SK-N-SH (cell line): ENCODE measurements at regions not wholly inside any gene's neighbourhood (a gene's known extent, or its start where the extent isn't known, plus 50 kb on each side); places are given as distances from the start of the nearest gene placed in this dataset.

Source experiments
- CTCF ChIA-PET: fragments of 300-600, 350-600 bp; formaldehyde crosslinking; extraction: SDS; loops from one replicate; lab custom pipeline; 2021; lab: Yijun Ruan, JAX
- POLR2A ChIA-PET: fragments of 350-600 bp; sonication (Branson Sonifier 250); formaldehyde crosslinking; extraction: SDS; loops from one replicate; lab custom pipeline; 2020; ENCODE audit warnings: antibody characterized with exemption, inconsistent platforms; lab: Yijun Ruan, JAX
- DNase-seq: peaks from one replicate; pipeline ENCODE4 v3.0.0; 2012
- H2AFZ ChIP-seq: fragments of 200-600 bp; sonication (generic); 2 replicates; pipeline ENCODE4 v1.8.1; 2016; ENCODE audit warnings: antibody characterized with exemption, mild to moderate bottlenecking, low read depth
- H3F3A ChIP-seq: fragments of 200-600 bp; sonication (generic); replicated peaks from 2 replicates; pipeline ENCODE3; 2016; ENCODE audit warnings: antibody characterized with exemption, mild to moderate bottlenecking; ENCODE audit not compliant: insufficient read depth
- H3K27ac ChIP-seq, 2 experiments: fragments of 200-500 bp in 1 of 2; fragments of 200-600 bp in 1 of 2; sonication (Bioruptor generic) in 1 of 2; sonication (generic), shearing (Covaris generic) in 1 of 2; 2 replicates each; pipeline versions ENCODE4 v1.5.1 to v1.6.1; 2014 to 2016; ENCODE audit warnings: low read depth in 2 of 2, inconsistent platforms in 1 of 2, low read length in 1 of 2, mild to moderate bottlenecking in 1 of 2, mixed read lengths in 1 of 2
- H3K27me3 ChIP-seq: fragments of 200-600 bp; sonication (generic), shearing (Covaris generic); 2 replicates; pipeline ENCODE4 v1.6.1; 2016; ENCODE audit warnings: mixed run types; ENCODE audit not compliant: insufficient read depth
- H3K36me3 ChIP-seq, 2 experiments: fragments of 200-500 bp in 1 of 2; fragments of 200-600 bp in 1 of 2; sonication (Bioruptor generic) in 1 of 2; sonication (generic) in 1 of 2; replicated peaks in 1 of 2; 2 replicates each; pipeline versions ENCODE3 to v1.5.1; 2014 to 2016; ENCODE audit warnings: low read length in 1 of 2, mild to moderate bottlenecking in 1 of 2; ENCODE audit not compliant: insufficient read depth in 2 of 2, control insufficient read depth in 1 of 2
- H3K4me1 ChIP-seq, 2 experiments: fragments of 200-500 bp in 1 of 2; fragments of 200-600 bp in 1 of 2; sonication (Bioruptor generic) in 1 of 2; sonication (generic), shearing (Covaris generic) in 1 of 2; 2 replicates each; pipeline versions ENCODE4 v1.5.1 to v1.6.1; 2014 to 2016; ENCODE audit warnings: low read depth in 1 of 2, low read length in 1 of 2, mixed run types in 1 of 2; ENCODE audit not compliant: insufficient read depth in 2 of 2, control insufficient read depth in 1 of 2
- H3K4me2 ChIP-seq: fragments of 200-600 bp; sonication (generic), shearing (Covaris generic); 2 replicates; pipeline ENCODE4 v1.6.1; 2017; ENCODE audit warnings: mixed run types
- H3K4me3 ChIP-seq, 2 experiments: fragments of 200-500 bp in 1 of 2; fragments of 200-600 bp in 1 of 2; sonication (Bioruptor generic) in 1 of 2; sonication (generic), shearing (Covaris generic) in 1 of 2; 2 replicates each; pipeline versions ENCODE4 v1.5.1 to v1.8.1; 2014 to 2016; ENCODE audit warnings: low read depth in 2 of 2, inconsistent platforms in 1 of 2, low read length in 1 of 2, mild to moderate bottlenecking in 1 of 2, mixed read lengths in 1 of 2, moderate library complexity in 1 of 2
- H3K79me2 ChIP-seq: fragments of 200-600 bp; sonication (generic); 2 replicates; pipeline ENCODE4 v1.8.1; 2017; ENCODE audit warnings: mild to moderate bottlenecking; ENCODE audit not compliant: insufficient read depth
- H3K9ac ChIP-seq: fragments of 200-600 bp; sonication (generic); 2 replicates; pipeline ENCODE4 v1.6.1; 2017; ENCODE audit warnings: mixed run types
- H3K9me2 ChIP-seq: fragments of 200-600 bp; sonication (generic); 2 replicates; pipeline ENCODE4 v1.6.1; 2017; ENCODE audit warnings: mixed run types
- H3K9me3 ChIP-seq: fragments of 200-600 bp; sonication (generic); 2 replicates; pipeline ENCODE4 v1.6.1; 2017; ENCODE audit warnings: mixed run types, mild to moderate bottlenecking, moderate library complexity
- H4K20me1 ChIP-seq: fragments of 200-600 bp; sonication (generic); 2 replicates; pipeline ENCODE4 v1.6.1; 2017; ENCODE audit warnings: mild to moderate bottlenecking, mixed run types; ENCODE audit not compliant: insufficient read depth
- CHD2 ChIP-seq: fragments of 150-350 bp; IDR thresholded peaks from 2 replicates; pipeline ENCODE4 v1.6.1; 2018; ENCODE audit warnings: low read length; ENCODE audit not compliant: partially characterized antibody
- CTCF ChIP-seq: fragments of 200-600 bp; sonication (generic); IDR thresholded peaks from 2 replicates; pipeline ENCODE4 v1.6.1; 2017; ENCODE audit warnings: antibody characterized with exemption, mild to moderate bottlenecking, moderate library complexity
- ELF1 ChIP-seq: IDR thresholded peaks from 2 replicates; pipeline ENCODE4 v1.4.0; 2012
- EZH2phosphoT487 ChIP-seq: fragments of 200-600 bp; sonication (generic); IDR thresholded peaks from 2 replicates; pipeline ENCODE4 v1.6.1; 2017; ENCODE audit warnings: low read depth, mixed run types, mild to moderate bottlenecking, antibody characterized with exemption, moderate library complexity, borderline replicate concordance
- GATA2 ChIP-seq: sonication (generic); formaldehyde crosslinking; IDR thresholded peaks from 2 replicates; pipeline ENCODE4 v1.5.0; 2020; ENCODE audit warnings: mild to moderate bottlenecking, missing genetic modification reagents
- IRF3 ChIP-seq: fragments of 150-350 bp; IDR thresholded peaks from 2 replicates; pipeline ENCODE4 v1.6.1; 2016; ENCODE audit warnings: mild to moderate bottlenecking, low read depth, low read length
- NFIC ChIP-seq: IDR thresholded peaks from 2 replicates; pipeline ENCODE4 v1.4.0; 2012; ENCODE audit warnings: borderline replicate concordance
- NRF1 ChIP-seq: IDR thresholded peaks from 2 replicates; pipeline ENCODE4 v1.6.1; 2012; ENCODE audit warnings: low read depth, mild to moderate bottlenecking, low read length
- PBX3 ChIP-seq: IDR thresholded peaks from 2 replicates; pipeline ENCODE4; 2012
- RAD21 ChIP-seq: IDR thresholded peaks from 2 replicates; pipeline ENCODE4 v1.6.1; 2012; ENCODE audit warnings: mild to moderate bottlenecking, low read length
- SIN3A ChIP-seq: IDR thresholded peaks from 2 replicates; pipeline ENCODE4 v1.6.1; 2012; ENCODE audit warnings: low read depth, mild to moderate bottlenecking, low read length, moderate library complexity, borderline replicate concordance
- TAF1 ChIP-seq: IDR thresholded peaks from 2 replicates; pipeline ENCODE4 v1.6.1; 2012; ENCODE audit warnings: low read depth, mild to moderate bottlenecking, low read length, moderate library complexity, borderline replicate concordance
- USF1 ChIP-seq: IDR thresholded peaks from 2 replicates; pipeline ENCODE4 v1.4.0; 2012; ENCODE audit warnings: low read depth, borderline replicate concordance
- YY1 ChIP-seq: IDR thresholded peaks from 2 replicates; pipeline ENCODE4 v1.4.0; 2012; ENCODE audit warnings: low read depth, mild to moderate bottlenecking
- WGBS: methylation state at CpG from one replicate; pipeline ENCODE4 v1.1.6; 2017; ENCODE audit warnings: low lambda C conversion rate; 5-methylcytosine and 5-hydroxymethylcytosine counted together

GRCh38 chr9:81072758-81073157 lies 616.6 kb downstream of the TLE1 start:
- Histone ChIP-seq H3K79me2 (no peaks in the 10 kb centered on the region), H3K4me1 (no peaks in the 10 kb centered on the region), H4K20me1 (no peaks in the 10 kb centered on the region), H3K9me2 (no peaks in the 10 kb centered on the region), H3F3A (no peaks in the 10 kb centered on the region), H2AFZ (no peak overlapping the region), H3K4me3 (no peak overlapping the region)
- 71% methylated on average over 2 of the region's 2 CpGs for WGBS
- TF ChIP-seq EZH2phosphoT487 (no peak), RAD21 (no peak), YY1 (no peak), CHD2 (no peak), SIN3A (no peak), IRF3 (no peak), PBX3 (no peak), USF1 (no peak), NFIC (no peak), ELF1 (no peak), CTCF (no peak), NRF1 (no peak), TAF1 (no peak), GATA2 (CRISPR knock-in tag) (no peak)
- TF ChIP-seq, all 33 proteins: peak for 0
- Histone ChIP-seq H3K27me3 (no peaks in the 10 kb centered on the region), H3K27ac (no peak overlapping the region), H3K9ac (no peak overlapping the region), H3K9me3 (no peaks in the 10 kb centered on the region), H3K4me2 (no peak overlapping the region), H3K36me3 (no peaks in the 10 kb centered on the region)
- ChIA-PET POLR2A (no interaction called here), CTCF (interaction anchor here (0.5 to 1.7 kb wide), 2 partner anchors 28 to 70 kb away, joined by 3 to 5 read pairs; no protein-coding TSS in a partner anchor)
- DNase-seq, result no peak
